ENCODE measurements at regions not wholly inside any gene's neighbourhood (a gene's known extent, or its start where the extent isn't known, plus 50 kb on each side); places are given as distances from the start of the nearest gene placed in this dataset.
"Not testable (repeated sequence)": the region's sequence is repeated elsewhere in the genome, so short reads cannot be mapped to it uniquely, and the experiment has no call there.

DNA sequence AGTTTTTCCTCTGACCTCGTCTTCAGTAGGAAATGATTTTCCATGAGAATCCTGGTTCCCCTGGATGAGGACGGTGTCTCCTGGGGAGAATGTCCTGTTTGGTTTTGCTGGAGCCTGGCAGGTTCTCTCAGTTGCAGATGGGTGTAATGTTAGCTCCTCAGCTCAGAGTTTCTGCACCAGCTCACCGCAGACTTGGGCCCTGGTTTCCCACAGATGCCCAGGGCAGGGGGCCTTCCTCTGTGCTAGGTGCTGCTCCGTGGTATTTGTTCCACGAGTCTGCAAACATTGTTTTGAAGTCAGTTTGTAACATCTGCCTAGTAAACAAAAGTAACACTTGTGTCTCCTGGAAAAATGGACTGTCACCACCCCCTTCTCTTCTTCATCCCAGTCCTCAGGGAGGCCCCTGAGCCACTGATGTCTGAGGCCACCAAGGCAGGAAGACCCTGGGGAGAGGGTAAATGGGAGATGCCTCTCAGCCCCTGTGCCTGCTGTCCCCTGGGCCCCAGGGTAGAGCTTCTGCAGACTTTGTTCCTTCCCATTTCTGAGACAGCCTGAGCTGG lies 67.3 kb upstream of the ANTXRL start:
- H3K27me3 ChIP-seq (ENCODE audit: insufficient read depth, low read length); H3K4me3 ChIP-seq (ENCODE audit: low read length); H3K9me3 ChIP-seq (ENCODE audit: low read depth, low read length); H3K4me1 ChIP-seq (ENCODE audit: insufficient read depth, low read length): not testable (repeated sequence)

GRCh38 chr10:46220187-46220586 lies 66.6 kb upstream of the ANTXRL start:
- H3K27me3 ChIP-seq (ENCODE audit: insufficient read depth, low read length), result no peaks in the 10 kb centered on the region
- no peaks in the 10 kb centered on the region for H3K9me3 ChIP-seq (ENCODE audit: low read depth, low read length)
- H3K4me1 ChIP-seq (ENCODE audit: insufficient read depth, low read length), result no peaks in the 10 kb centered on the region
- no peak overlapping the region for H3K4me3 ChIP-seq (ENCODE audit: low read length)

- no peak overlapping the region for H3K4me3 ChIP-seq (ENCODE audit: low read length)
These were observed 65.8 kb upstream of the ANTXRL start for GRCh38 chr10:46220872-46221538.

GRCh38 chr10:46222364-46222935 lies 64.3 kb upstream of the ANTXRL start:
- H3K27me3 ChIP-seq (ENCODE audit: insufficient read depth, low read length), result no peaks in the 10 kb centered on the region
- no peak overlapping the region for H3K4me3 ChIP-seq (ENCODE audit: low read length)
- no peaks in the 10 kb centered on the region for H3K9me3 ChIP-seq (ENCODE audit: low read depth, low read length)
- no peaks in the 10 kb centered on the region for H3K4me1 ChIP-seq (ENCODE audit: insufficient read depth, low read length)

More at GRCh38 chr10:46220872-46221538, 65.8 kb upstream of the ANTXRL start:
- no peaks in the 10 kb centered on the region for H3K9me3 ChIP-seq (ENCODE audit: low read depth, low read length)
- no peaks in the 10 kb centered on the region for H3K27me3 ChIP-seq (ENCODE audit: insufficient read depth, low read length)
- no peaks in the 10 kb centered on the region for H3K4me1 ChIP-seq (ENCODE audit: insufficient read depth, low read length)

GRCh38 chr10:46223064-46223480 lies 63.7 kb upstream of the ANTXRL start:
- Histone ChIP-seq H3K4me1 (ENCODE audit: insufficient read depth, low read length) (no peaks in the 10 kb centered on the region), H3K4me3 (ENCODE audit: low read length) (no peak overlapping the region), H3K9me3 (ENCODE audit: low read depth, low read length) (no peaks in the 10 kb centered on the region), H3K27me3 (ENCODE audit: insufficient read depth, low read length) (no peaks in the 10 kb centered on the region)

GRCh38 chr10:46223626-46224413 lies 63.0 kb upstream of the ANTXRL start:
- Histone ChIP-seq H3K27me3 (ENCODE audit: insufficient read depth, low read length) (no peaks in the 10 kb centered on the region), H3K4me3 (ENCODE audit: low read length) (no peak overlapping the region), H3K9me3 (ENCODE audit: low read depth, low read length) (no peaks in the 10 kb centered on the region), H3K4me1 (ENCODE audit: insufficient read depth, low read length) (no peaks in the 10 kb centered on the region)

DNA sequence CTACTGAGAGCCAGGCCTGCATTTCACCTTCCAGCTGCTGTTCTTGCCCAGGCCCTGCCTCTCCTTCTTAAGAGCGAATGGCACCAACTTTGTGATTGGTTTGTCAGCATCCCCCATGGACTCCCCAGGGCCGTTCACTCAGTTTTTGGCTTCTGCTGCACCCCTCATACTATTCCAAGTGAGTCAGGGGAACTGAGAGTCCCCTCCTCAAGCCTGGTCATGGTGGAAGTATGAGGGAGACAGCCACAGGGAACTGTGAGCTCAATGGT lies 62.4 kb upstream of the ANTXRL start:
- no peaks in the 10 kb centered on the region for H3K4me1 ChIP-seq (ENCODE audit: insufficient read depth, low read length)
- no peak overlapping the region for H3K4me3 ChIP-seq (ENCODE audit: low read length)
- H3K9me3 ChIP-seq (ENCODE audit: low read depth, low read length), result no peaks in the 10 kb centered on the region
- H3K27me3 ChIP-seq (ENCODE audit: insufficient read depth, low read length), result no peaks in the 10 kb centered on the region

DNA sequence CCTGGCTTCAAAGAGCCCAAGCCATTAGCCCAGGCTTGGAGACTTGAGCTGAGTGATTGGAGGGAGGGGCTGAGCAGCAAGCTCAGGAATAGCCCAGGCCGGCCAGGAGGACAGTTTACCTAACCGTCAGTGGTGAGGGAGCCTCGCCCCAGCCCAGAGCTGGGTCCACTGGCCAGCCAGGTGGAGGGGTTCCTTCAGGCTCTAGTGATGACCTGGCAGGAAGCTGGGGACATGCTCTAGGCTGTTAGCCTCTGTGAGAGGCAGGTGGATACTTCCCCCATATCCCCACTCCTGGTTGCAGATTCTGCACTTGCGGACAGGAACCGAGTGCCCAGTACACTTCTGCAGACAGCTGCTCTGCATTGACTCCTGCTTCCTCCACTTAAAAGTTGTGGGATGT lies 61.2 kb upstream of the ANTXRL start:
- H3K4me3 ChIP-seq (ENCODE audit: low read length), result no peak overlapping the region
- no peaks in the 10 kb centered on the region for H3K4me1 ChIP-seq (ENCODE audit: insufficient read depth, low read length)
- H3K27me3 ChIP-seq (ENCODE audit: insufficient read depth, low read length), result no peaks in the 10 kb centered on the region
- no peaks in the 10 kb centered on the region for H3K9me3 ChIP-seq (ENCODE audit: low read depth, low read length)

- Histone ChIP-seq H3K9me3 (ENCODE audit: low read depth, low read length) (no peaks in the 10 kb centered on the region), H3K4me1 (ENCODE audit: insufficient read depth, low read length) (no peaks in the 10 kb centered on the region), H3K4me3 (ENCODE audit: low read length) (no peak overlapping the region), H3K27me3 (ENCODE audit: insufficient read depth, low read length) (no peaks in the 10 kb centered on the region)
These were observed 60.6 kb upstream of the ANTXRL start for GRCh38 chr10:46226232-46226631.

- H3K27me3 ChIP-seq (ENCODE audit: insufficient read depth, low read length), result no peaks in the 10 kb centered on the region
These were observed 59.8 kb upstream of the ANTXRL start for GRCh38 chr10:46226900-46227558.

GRCh38 chr10:46227571-46227935 lies 59.2 kb upstream of the ANTXRL start:
- Histone ChIP-seq H3K9me3 (ENCODE audit: low read depth, low read length) (no peaks in the 10 kb centered on the region), H3K27me3 (ENCODE audit: insufficient read depth, low read length) (no peaks in the 10 kb centered on the region), H3K4me1 (ENCODE audit: insufficient read depth, low read length) (no peaks in the 10 kb centered on the region), H3K4me3 (ENCODE audit: low read length) (no peak overlapping the region)

More at GRCh38 chr10:46226900-46227558, 59.8 kb upstream of the ANTXRL start:
- Histone ChIP-seq H3K9me3 (ENCODE audit: low read depth, low read length) (no peaks in the 10 kb centered on the region), H3K4me1 (ENCODE audit: insufficient read depth, low read length) (no peaks in the 10 kb centered on the region), H3K4me3 (ENCODE audit: low read length) (no peak overlapping the region)

- no peak overlapping the region for H3K4me3 ChIP-seq (ENCODE audit: low read length)
- no peaks in the 10 kb centered on the region for H3K9me3 ChIP-seq (ENCODE audit: low read depth, low read length)
- no peaks in the 10 kb centered on the region for H3K4me1 ChIP-seq (ENCODE audit: insufficient read depth, low read length)
- H3K27me3 ChIP-seq (ENCODE audit: insufficient read depth, low read length), result no peaks in the 10 kb centered on the region
These were observed 58.7 kb upstream of the ANTXRL start for GRCh38 chr10:46227936-46228562.

DNA sequence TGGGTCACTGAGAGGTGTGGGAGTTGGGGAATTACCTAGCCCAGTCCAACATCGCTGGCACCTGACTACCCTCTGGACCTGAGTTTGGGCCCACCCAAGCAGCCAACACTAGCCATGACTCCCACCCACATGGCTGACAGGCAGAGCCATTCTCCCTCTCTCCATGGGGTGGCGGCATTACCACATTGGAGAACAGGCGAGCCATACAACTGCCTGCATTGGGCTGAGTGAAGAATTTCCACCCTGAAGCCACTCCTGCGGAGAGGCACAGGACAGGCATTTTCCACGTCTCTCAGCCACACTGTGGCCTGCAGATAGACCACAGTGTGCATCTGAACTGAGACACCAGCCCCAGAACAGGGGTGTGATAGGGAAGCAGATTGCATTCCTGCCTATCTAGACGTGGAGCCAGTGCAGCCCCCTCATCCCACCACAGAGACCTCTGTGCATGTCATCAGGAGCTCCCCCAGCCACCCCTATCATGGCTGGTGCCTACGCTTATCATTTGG lies 58.2 kb upstream of the ANTXRL start:
- Histone ChIP-seq H3K27me3 (ENCODE audit: insufficient read depth, low read length) (no peaks in the 10 kb centered on the region), H3K4me3 (ENCODE audit: low read length) (no peak overlapping the region), H3K9me3 (ENCODE audit: low read depth, low read length) (no peaks in the 10 kb centered on the region), H3K4me1 (ENCODE audit: insufficient read depth, low read length) (no peaks in the 10 kb centered on the region)

- no peaks in the 10 kb centered on the region for H3K27me3 ChIP-seq (ENCODE audit: insufficient read depth, low read length)
- no peak overlapping the region for H3K4me3 ChIP-seq (ENCODE audit: low read length)
- H3K9me3 ChIP-seq (ENCODE audit: low read depth, low read length), result no peaks in the 10 kb centered on the region
These were observed 57.6 kb upstream of the ANTXRL start for GRCh38 chr10:46229144-46229563.

GRCh38 chr10:46230615-46231014 lies 56.2 kb upstream of the ANTXRL start:
- Histone ChIP-seq H3K9me3 (ENCODE audit: low read depth, low read length) (no peaks in the 10 kb centered on the region), H3K27me3 (ENCODE audit: insufficient read depth, low read length) (no peaks in the 10 kb centered on the region), H3K4me3 (ENCODE audit: low read length) (no peak overlapping the region), H3K4me1 (ENCODE audit: insufficient read depth, low read length) (no peaks in the 10 kb centered on the region)

More at GRCh38 chr10:46229144-46229563, 57.6 kb upstream of the ANTXRL start:
- H3K4me1 ChIP-seq (ENCODE audit: insufficient read depth, low read length), result no peaks in the 10 kb centered on the region
